Stimulated activated CD8-positive, alpha-beta memory T cell treated with anti-CD3 and anti-CD28 coated beads, Interleukin-4, amount 100 ng/mL, for 48 hours (primary cell): ENCODE measurements at regions not wholly inside any gene's neighbourhood (a gene's known extent, or its start where the extent isn't known, plus 50 kb on each side); places are given as distances from the start of the nearest gene placed in this dataset.

ENCODE experiments used
- DNase-seq: peaks from one replicate; pipeline ENCODE4 v3.0.0-alpha.2; 2020

- DNase-seq: no peak
Observed at GRCh38 chr18:32621034-32621433, 150.4 kb upstream of the GAREM1 start.

GRCh38 chr18:32618546-32618945 is 147.9 kb upstream of the GAREM1 start:
- DNase-seq: no peak

- no peak for DNase-seq
Observed at GRCh38 chr18:32613821-32614220, 143.1 kb upstream of the GAREM1 start.

GRCh38 chr18:32612651-32613050 is 142.0 kb upstream of the GAREM1 start:
- DNase-seq: no peak

GRCh38 chr18:32610176-32610575 is 139.5 kb upstream of the GAREM1 start:
- no peak for DNase-seq

GRCh38 chr18:32607816-32608215 is 137.1 kb upstream of the GAREM1 start:
- no peak for DNase-seq

- no peak for DNase-seq
Observed at GRCh38 chr18:32598144-32598543, 127.5 kb upstream of the GAREM1 start.

- DNase-seq: no peak
Observed at GRCh38 chr18:32596501-32596900, 125.8 kb upstream of the GAREM1 start.

GRCh38 chr18:32595832-32596231 is 125.2 kb upstream of the GAREM1 start:
- no peak for DNase-seq

- no peak for DNase-seq
Observed at GRCh38 chr18:32588191-32588590, 117.5 kb upstream of the GAREM1 start.

- no peak for DNase-seq
Observed at GRCh38 chr18:32583431-32583830, 112.7 kb upstream of the GAREM1 start.

GRCh38 chr18:32582455-32582854 is 111.8 kb upstream of the GAREM1 start:
- DNase-seq: no peak

GRCh38 chr18:32577561-32577960 is 106.9 kb upstream of the GAREM1 start:
- no peak for DNase-seq

GRCh38 chr18:32576296-32576916 is 105.7 kb upstream of the GAREM1 start:
- DNase-seq: no peak

- DNase-seq: no peak
Observed at GRCh38 chr18:32566960-32567359, 96.3 kb upstream of the GAREM1 start.

GRCh38 chr18:32553640-32554365 is 83.1 kb upstream of the GAREM1 start:
- DNase-seq: no peak

- no peak for DNase-seq
Observed at GRCh38 chr18:32553174-32553573, 82.5 kb upstream of the GAREM1 start.

GRCh38 chr18:32552421-32553030 is 81.8 kb upstream of the GAREM1 start:
- DNase-seq: peak; percentile 59

- no peak for DNase-seq
Observed at GRCh38 chr18:32550963-32551362, 80.3 kb upstream of the GAREM1 start.

GRCh38 chr18:32549248-32550110 is 78.8 kb upstream of the GAREM1 start:
- peak; percentile 65 for DNase-seq

- no peak for DNase-seq
Observed at GRCh38 chr18:32548688-32549087, 78.0 kb upstream of the GAREM1 start.

GRCh38 chr18:32545631-32546030 is 74.9 kb upstream of the GAREM1 start:
- no peak for DNase-seq

- no peak for DNase-seq
Observed at GRCh38 chr18:32544088-32544487, 73.4 kb upstream of the GAREM1 start.
